ENCODE measurements at regions not wholly inside any gene's neighbourhood (a gene's known extent, or its start where the extent isn't known, plus 50 kb on each side); places are given as distances from the start of the nearest gene placed in this dataset.

DNA sequence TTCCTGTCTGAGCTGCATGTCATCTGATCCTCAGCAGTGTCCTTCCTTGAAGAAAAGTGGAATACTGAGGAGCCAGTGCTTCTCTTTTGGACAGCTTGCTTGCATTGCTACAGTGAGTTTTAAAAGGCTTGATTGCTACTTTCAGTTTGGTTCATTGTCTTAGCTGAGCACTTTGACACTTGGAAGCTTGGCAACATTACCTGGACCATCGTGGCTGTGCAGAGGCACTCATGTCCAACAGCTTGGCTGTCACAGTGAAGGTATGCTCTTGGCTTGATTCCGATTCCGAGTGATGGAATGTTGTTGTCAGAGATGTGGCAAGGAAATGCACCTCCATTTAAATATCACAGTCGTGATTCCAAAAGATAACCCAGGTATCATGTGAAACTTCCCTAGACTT, 102.4 kb downstream of the FAS start:
- Histone ChIP-seq H3K4me3 (replicated peaks in 1 of 3; ENCODE audit: insufficient read depth in 1 of 3, low read depth in 1 of 3, low read length in 3 of 3) (no peak overlapping the region), H3K9me3 (replicated peaks; ENCODE audit: control insufficient read depth, insufficient read depth, low read length) (no peaks in the 10 kb centered on the region), H4K20me1 (replicated peaks; ENCODE audit: control insufficient read depth, extremely low read depth, insufficient read depth, low read length) (no peaks in the 10 kb centered on the region), H3K27ac (ENCODE audit: insufficient read depth, low read depth, low read length) (no peak overlapping the region), H3K36me3 (ENCODE audit: control insufficient read depth in 2 of 2, extremely low read depth in 1 of 2, insufficient read depth in 2 of 2, low read length in 2 of 2) (no peaks in the 10 kb centered on the region), H3K4me1 (ENCODE audit: control insufficient read depth, extremely low read depth, insufficient read depth, low read length) (no peaks in the 10 kb centered on the region), H2AFZ (ENCODE audit: low read depth, low read length) (no peak overlapping the region), H3K9ac (replicated peaks; ENCODE audit: extremely low read depth, insufficient read depth, low read length) (no peak overlapping the region), H3K27me3 (ENCODE audit: control insufficient read depth in 2 of 2, insufficient read depth in 2 of 2, low read length in 2 of 2) (no peaks in the 10 kb centered on the region), H3K4me2 (ENCODE audit: insufficient read depth, low read length) (no peak overlapping the region), H3K79me2 (ENCODE audit: control insufficient read depth, insufficient read depth, low read length) (no peaks in the 10 kb centered on the region), H3K9me1 (replicated peaks; ENCODE audit: control insufficient read depth, extremely low read depth, insufficient read depth, low read length) (no peaks in the 10 kb centered on the region)
- intact Hi-C loops (cut with micrococcal nuclease) (no loop called here), dilution Hi-C loops (cut with MboI; ENCODE audit: extremely low pct_ligation_motif_present, low sequenced_read_pairs) (no loop called here)
- POLR2A ChIA-PET = no interaction called here
- no peak for TF ChIP-seq MAX (IDR thresholded peaks at IDR 0.05; ENCODE audit: insufficient read depth, insufficient read length)
- TF ChIP-seq MYC (IDR thresholded peaks at IDR 0.05; ENCODE audit: low read depth, low read length) = no peak
- no peak for TF ChIP-seq POLR2A (IDR thresholded peaks at IDR 0.05; ENCODE audit: low read depth, low read length)
- TF ChIP-seq FOS (IDR thresholded peaks at IDR 0.05; ENCODE audit: borderline replicate concordance, insufficient read depth, low read length) = no peak
- no peak for TF ChIP-seq POLR2AphosphoS5 (IDR thresholded peaks at IDR 0.05; ENCODE audit: insufficient read depth, low read depth, low read length)
- no peak for TF ChIP-seq GATA2 (IDR thresholded peaks at IDR 0.05; ENCODE audit: insufficient read depth, insufficient read length, low read depth, low read length)
- no peak for TF ChIP-seq EZH2 (IDR thresholded peaks at IDR 0.05; ENCODE audit: borderline replicate concordance, low read depth, low read length, severe bottlenecking)
- TF ChIP-seq, protein P1, sequence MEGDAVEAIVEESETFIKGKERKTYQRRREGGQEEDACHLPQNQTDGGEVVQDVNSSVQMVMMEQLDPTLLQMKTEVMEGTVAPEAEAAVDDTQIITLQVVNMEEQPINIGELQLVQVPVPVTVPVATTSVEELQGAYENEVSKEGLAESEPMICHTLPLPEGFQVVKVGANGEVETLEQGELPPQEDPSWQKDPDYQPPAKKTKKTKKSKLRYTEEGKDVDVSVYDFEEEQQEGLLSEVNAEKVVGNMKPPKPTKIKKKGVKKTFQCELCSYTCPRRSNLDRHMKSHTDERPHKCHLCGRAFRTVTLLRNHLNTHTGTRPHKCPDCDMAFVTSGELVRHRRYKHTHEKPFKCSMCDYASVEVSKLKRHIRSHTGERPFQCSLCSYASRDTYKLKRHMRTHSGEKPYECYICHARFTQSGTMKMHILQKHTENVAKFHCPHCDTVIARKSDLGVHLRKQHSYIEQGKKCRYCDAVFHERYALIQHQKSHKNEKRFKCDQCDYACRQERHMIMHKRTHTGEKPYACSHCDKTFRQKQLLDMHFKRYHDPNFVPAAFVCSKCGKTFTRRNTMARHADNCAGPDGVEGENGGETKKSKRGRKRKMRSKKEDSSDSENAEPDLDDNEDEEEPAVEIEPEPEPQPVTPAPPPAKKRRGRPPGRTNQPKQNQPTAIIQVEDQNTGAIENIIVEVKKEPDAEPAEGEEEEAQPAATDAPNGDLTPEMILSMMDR (IDR thresholded peaks at IDR 0.05; ENCODE audit: extremely low read depth in 1 of 2, insufficient read depth in 1 of 2, low read depth in 1 of 2, low read length in 2 of 2) = no peak
- TF ChIP-seq JUN (IDR thresholded peaks at IDR 0.05; ENCODE audit: borderline replicate concordance, insufficient read depth, insufficient read length, low read depth) = no peak
- FAIRE-seq (no peak), DNase-seq (ENCODE audit: low read depth, low spot score) (no peak)
- CTCF ChIA-PET = interaction anchor here (0.8 kb wide), 1 partner anchor 160 kb away, joined by 3 read pairs; no protein-coding TSS in a partner anchor
- BruUV-seq (replicated peaks) = no TSS peak
